CD4-positive, alpha-beta T cell (primary cell): ENCODE measurements at regions not wholly inside any gene's neighbourhood (a gene's known extent, or its start where the extent isn't known, plus 50 kb on each side); places are given as distances from the start of the nearest gene placed in this dataset.

Experiments used
- ATAC-seq: fragments of 200-7000 bp; cut with Tn5 transposase; one replicate; pipeline ENCODE4 v1.10.0; 2022; ENCODE audit warnings: mild to moderate bottlenecking; ENCODE audit not compliant: poor library complexity
- CTCF ChIA-PET: fragments of 350-600 bp; sonication (Branson Sonifier 250); formaldehyde crosslinking; loops from one replicate; lab custom pipeline; 2021; ENCODE audit warnings: antibody characterized with exemption, inconsistent platforms; lab: Charles Lee
- POLR2A ChIA-PET: fragments of 350-600 bp; sonication (Branson Sonifier 250); formaldehyde crosslinking; loops from one replicate; lab custom pipeline; 2021; ENCODE audit warnings: antibody characterized with exemption, inconsistent platforms; lab: Charles Lee
- DNase-seq, 14 experiments: peaks; one replicate each; pipeline ENCODE4 v3.0.0-alpha.2; 2013 to 2020; ENCODE audit warnings: mixed read lengths in 2 of 14
- H3K27ac ChIP-seq, 2 donors: one replicate each; pipeline versions ENCODE4 v1.5.1 to v1.7.0; 2013; ENCODE audit warnings: low read length in 2 of 2, low read depth in 1 of 2, mild to moderate bottlenecking in 1 of 2
- H3K27me3 ChIP-seq, 2 experiments: 1 replicate in 1 of 2; 2 replicates in 1 of 2; pipeline versions ENCODE4 v1.6.1 to v1.7.0; 2013; ENCODE audit warnings: low read length in 2 of 2, control low read depth in 1 of 2, mild to moderate bottlenecking in 1 of 2, moderate library complexity in 1 of 2; ENCODE audit not compliant: insufficient read depth in 2 of 2, control insufficient read depth in 1 of 2
- H3K36me3 ChIP-seq: one replicate; pipeline ENCODE4 v1.6.1; 2013; ENCODE audit warnings: low read length, control low read depth; ENCODE audit not compliant: insufficient read depth
- H3K4me1 ChIP-seq: one replicate; pipeline ENCODE4 v1.6.1; 2013; ENCODE audit warnings: low read length, control low read depth; ENCODE audit not compliant: insufficient read depth
- H3K4me3 ChIP-seq: one replicate; pipeline ENCODE4 v1.5.1; 2013; ENCODE audit warnings: mild to moderate bottlenecking, low read length, moderate library complexity
- H3K9me3 ChIP-seq, 2 experiments: 1 replicate in 1 of 2; 2 replicates in 1 of 2; pipeline versions ENCODE4 v1.6.1 to v1.7.0; 2013; ENCODE audit warnings: low read length in 2 of 2, mild to moderate bottlenecking in 2 of 2, control low read depth in 1 of 2, moderate library complexity in 1 of 2; ENCODE audit not compliant: control insufficient read depth in 1 of 2, insufficient read depth in 1 of 2
- H3K27ac Mint-ChIP-seq: one replicate; pipeline ENCODE4 v1.8.0; 2020; ENCODE audit warnings: mixed read lengths
- H3K27me3 Mint-ChIP-seq: one replicate; pipeline ENCODE4 v1.8.0; 2021; ENCODE audit warnings: mixed read lengths
- H3K36me3 Mint-ChIP-seq: one replicate; pipeline ENCODE4 v1.8.0; 2021; ENCODE audit warnings: low read depth, mixed read lengths
- H3K4me1 Mint-ChIP-seq: one replicate; pipeline ENCODE4 v1.8.0; 2021; ENCODE audit warnings: low read depth, mixed read lengths
- H3K4me3 Mint-ChIP-seq: one replicate; pipeline ENCODE4 v1.8.0; 2020; ENCODE audit warnings: mild to moderate bottlenecking, mixed read lengths
- H3K9me3 Mint-ChIP-seq: one replicate; pipeline ENCODE4 v1.8.0; 2020; ENCODE audit warnings: mixed read lengths
- intact Hi-C, 2 experiments: fragments of 100-400 bp; cut with DNase I in 1 of 2; cut with micrococcal nuclease in 1 of 2; formaldehyde crosslinking; loops; one replicate each; pipeline versions ENCODE4 v1.15.1 to v1.9.0; 2023 to 2025; cut with DNase I, micrococcal nuclease
- TF ChIP-seq, protein P1 (sequence below): fragments of 200-600 bp; IDR thresholded peaks from one replicate; pipeline ENCODE4 v1.8.0; 2022; ENCODE audit warnings: antibody characterized with exemption, mild to moderate bottlenecking

GRCh38 chr6:156336089-156336488 lies 441.1 kb upstream of the ARID1B start:
- DNase-seq (no peak), ATAC-seq (no peak)
- Histone ChIP-seq H3K27ac (no peak overlapping the region), H3K27me3 (peaks cover 0 to 3% of the 10 kb centered on the region in 2 experiments), H3K36me3 (no peaks in the 10 kb centered on the region), H3K9me3 (peaks cover 8 to 19% of the 10 kb centered on the region in 2 experiments), H3K4me3 (no peak overlapping the region), H3K4me1 (no peaks in the 10 kb centered on the region)
- TF ChIP-seq, protein P1, sequence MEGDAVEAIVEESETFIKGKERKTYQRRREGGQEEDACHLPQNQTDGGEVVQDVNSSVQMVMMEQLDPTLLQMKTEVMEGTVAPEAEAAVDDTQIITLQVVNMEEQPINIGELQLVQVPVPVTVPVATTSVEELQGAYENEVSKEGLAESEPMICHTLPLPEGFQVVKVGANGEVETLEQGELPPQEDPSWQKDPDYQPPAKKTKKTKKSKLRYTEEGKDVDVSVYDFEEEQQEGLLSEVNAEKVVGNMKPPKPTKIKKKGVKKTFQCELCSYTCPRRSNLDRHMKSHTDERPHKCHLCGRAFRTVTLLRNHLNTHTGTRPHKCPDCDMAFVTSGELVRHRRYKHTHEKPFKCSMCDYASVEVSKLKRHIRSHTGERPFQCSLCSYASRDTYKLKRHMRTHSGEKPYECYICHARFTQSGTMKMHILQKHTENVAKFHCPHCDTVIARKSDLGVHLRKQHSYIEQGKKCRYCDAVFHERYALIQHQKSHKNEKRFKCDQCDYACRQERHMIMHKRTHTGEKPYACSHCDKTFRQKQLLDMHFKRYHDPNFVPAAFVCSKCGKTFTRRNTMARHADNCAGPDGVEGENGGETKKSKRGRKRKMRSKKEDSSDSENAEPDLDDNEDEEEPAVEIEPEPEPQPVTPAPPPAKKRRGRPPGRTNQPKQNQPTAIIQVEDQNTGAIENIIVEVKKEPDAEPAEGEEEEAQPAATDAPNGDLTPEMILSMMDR: no peak
- H3K27me3 Mint-ChIP-seq: no peaks in the 10 kb centered on the region
- no peak overlapping the region for H3K27ac Mint-ChIP-seq
- intact Hi-C loops: no loop called here
- POLR2A ChIA-PET: no interaction called here
- H3K4me3 Mint-ChIP-seq: no peak overlapping the region
- H3K4me1 Mint-ChIP-seq: no peaks in the 10 kb centered on the region
- peaks cover 17% of the 10 kb centered on the region for H3K9me3 Mint-ChIP-seq
- H3K36me3 Mint-ChIP-seq: peaks cover 30% of the 10 kb centered on the region
- CTCF ChIA-PET: no interaction called here

- CTCF ChIA-PET: no interaction called here
- ATAC-seq: no peak
- no peaks in the 10 kb centered on the region for H3K27me3 Mint-ChIP-seq
Measured at GRCh38 chr6:156334966-156335365, 442.2 kb upstream of the ARID1B start.

GRCh38 chr6:156319707-156320106 lies 457.5 kb upstream of the ARID1B start:
- intact Hi-C loops: no loop called here
- CTCF ChIA-PET: no interaction called here
- Mint-ChIP-seq H3K4me1 (no peaks in the 10 kb centered on the region), H3K27ac (no peak overlapping the region), H3K36me3 (no peaks in the 10 kb centered on the region), H3K4me3 (no peak overlapping the region), H3K9me3 (no peaks in the 10 kb centered on the region), H3K27me3 (no peaks in the 10 kb centered on the region)
- no peak for ATAC-seq
- Histone ChIP-seq H3K36me3 (no peaks in the 10 kb centered on the region), H3K4me3 (no peak overlapping the region), H3K27me3 (no peaks in the 10 kb centered on the region), H3K9me3 (no peaks in the 10 kb centered on the region), H3K4me1 (no peaks in the 10 kb centered on the region), H3K27ac (no peak overlapping the region)
- no peak for DNase-seq
- POLR2A ChIA-PET: no interaction called here
- TF ChIP-seq, protein P1: no peak

More at GRCh38 chr6:156334966-156335365, 442.2 kb upstream of the ARID1B start:
- Mint-ChIP-seq H3K9me3 (peaks cover 19% of the 10 kb centered on the region), H3K27ac (no peak overlapping the region), H3K4me3 (no peak overlapping the region), H3K4me1 (no peaks in the 10 kb centered on the region), H3K36me3 (peaks cover 35% of the 10 kb centered on the region)
- Histone ChIP-seq H3K27ac (no peak overlapping the region), H3K27me3 (peaks cover 0 to 3% of the 10 kb centered on the region in 2 experiments), H3K36me3 (no peaks in the 10 kb centered on the region), H3K9me3 (peaks cover 8 to 21% of the 10 kb centered on the region in 2 experiments), H3K4me3 (no peak overlapping the region), H3K4me1 (no peaks in the 10 kb centered on the region)
- DNase-seq: no peak
- intact Hi-C loops: no loop called here
- POLR2A ChIA-PET: no interaction called here
- TF ChIP-seq, protein P1: no peak
